Amygdala (tissue), 56 donors: ENCODE measurements at regions not wholly inside any gene's neighbourhood (a gene's known extent, or its start where the extent isn't known, plus 50 kb on each side); places are given as distances from the start of the nearest gene placed in this dataset.
A peak's percentile ranks its signal among the peaks of the same experiment; 100 is the strongest.

Source experiments
- DNase-seq, 56 donors: peaks; one replicate each; lab custom pipeline; 2025; lab: John Stamatoyannopoulos, UW

DNA sequence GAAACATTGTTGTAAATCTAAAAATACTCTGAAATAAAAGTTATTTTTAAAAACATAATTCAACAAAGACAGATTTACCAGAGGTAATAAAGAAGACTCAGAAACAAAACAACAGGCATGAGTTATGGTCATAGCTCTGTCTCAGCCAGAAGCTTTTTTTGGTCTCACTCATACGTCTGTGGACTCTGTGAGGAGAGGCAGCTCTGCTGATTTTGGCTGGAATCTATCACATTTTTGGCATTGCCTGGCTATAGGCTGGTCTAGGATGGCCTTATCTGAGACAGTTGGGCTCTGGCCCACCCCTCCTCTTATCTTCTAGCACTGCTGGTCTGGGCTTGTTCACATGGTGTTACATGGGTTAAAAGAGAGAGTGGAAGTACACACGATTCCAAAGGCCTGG lies 514.0 kb upstream of the BTBD3 start:
- no peak for DNase-seq

DNA sequence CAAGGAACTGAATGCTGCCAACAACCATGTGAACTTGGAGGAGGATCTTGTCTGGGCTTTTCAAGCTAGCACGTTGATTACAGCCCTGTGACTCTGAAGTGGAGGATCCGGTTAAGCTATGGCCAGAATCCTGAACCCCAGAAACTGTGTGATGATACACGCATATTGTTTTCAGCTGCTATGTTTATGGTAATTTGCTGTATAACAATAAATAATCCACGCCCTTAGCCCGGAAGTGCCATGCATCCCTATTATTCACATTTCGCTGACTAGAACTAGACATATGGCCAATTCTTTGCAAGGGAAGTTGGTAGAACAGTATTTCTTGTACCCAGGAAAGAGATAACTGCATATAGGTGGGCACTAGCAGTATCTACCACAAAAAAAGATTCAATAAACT lies 510.8 kb upstream of the BTBD3 start:
- DNase-seq = no peak

DNA sequence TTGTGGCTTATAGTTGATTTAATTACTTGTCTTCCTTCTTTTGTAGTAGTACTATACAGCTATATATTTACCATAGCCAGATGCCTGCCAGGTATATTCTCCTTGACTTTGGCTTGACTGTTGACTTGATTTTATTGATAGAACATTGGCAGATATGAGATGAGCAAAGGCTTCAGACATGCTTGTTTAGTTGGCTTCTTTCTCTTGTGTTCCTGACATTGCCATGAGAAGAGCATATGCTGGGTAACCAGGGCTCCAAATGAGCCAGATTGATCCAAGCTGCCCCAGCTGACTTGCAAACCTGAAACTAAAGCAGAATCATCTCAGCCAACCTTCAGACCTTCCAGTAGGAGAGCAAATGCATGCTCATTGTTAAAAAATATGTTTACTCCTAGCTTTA lies 508.1 kb upstream of the BTBD3 start:
- no peak for DNase-seq

DNA sequence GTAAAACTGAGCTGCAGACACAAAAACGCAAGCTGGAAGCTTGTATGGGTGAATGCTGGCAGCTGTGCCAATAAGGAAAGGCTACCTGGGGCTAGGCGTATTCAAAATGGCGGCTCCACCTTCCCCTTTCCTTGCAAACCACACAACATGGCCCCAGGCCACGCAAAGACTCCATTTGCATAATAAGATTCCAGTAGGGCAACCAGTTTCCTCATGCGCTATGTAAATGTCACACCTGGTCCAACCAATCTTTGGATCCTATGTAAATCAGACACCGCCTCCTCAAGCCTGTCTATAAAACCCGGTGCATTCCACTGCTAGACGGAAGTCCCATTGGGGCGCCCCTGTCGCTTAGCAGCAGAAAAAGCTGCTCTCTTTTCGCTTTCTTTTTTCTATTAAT lies 505.9 kb upstream of the BTBD3 start:
- DNase-seq = no peak

DNA sequence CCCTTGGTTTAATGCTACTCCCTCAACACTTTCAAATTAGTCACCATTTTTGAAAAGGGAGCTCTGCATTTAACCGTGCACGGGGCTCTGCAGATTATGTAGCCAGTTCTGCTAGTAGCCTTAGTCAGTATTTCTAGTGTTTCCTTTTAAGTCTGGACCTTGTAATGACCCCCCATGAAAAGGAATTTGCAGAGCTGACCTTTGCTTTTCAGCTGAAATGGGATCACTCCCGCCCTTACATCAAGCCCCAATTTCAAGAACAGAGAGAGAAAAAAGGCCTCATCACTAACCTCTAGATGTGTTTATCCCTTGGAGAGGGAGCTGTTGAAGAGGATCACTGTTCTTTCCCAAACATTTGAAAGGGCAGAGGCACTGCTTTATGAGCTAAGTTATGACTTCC lies 490.7 kb upstream of the BTBD3 start:
- DNase-seq = no peak

DNA sequence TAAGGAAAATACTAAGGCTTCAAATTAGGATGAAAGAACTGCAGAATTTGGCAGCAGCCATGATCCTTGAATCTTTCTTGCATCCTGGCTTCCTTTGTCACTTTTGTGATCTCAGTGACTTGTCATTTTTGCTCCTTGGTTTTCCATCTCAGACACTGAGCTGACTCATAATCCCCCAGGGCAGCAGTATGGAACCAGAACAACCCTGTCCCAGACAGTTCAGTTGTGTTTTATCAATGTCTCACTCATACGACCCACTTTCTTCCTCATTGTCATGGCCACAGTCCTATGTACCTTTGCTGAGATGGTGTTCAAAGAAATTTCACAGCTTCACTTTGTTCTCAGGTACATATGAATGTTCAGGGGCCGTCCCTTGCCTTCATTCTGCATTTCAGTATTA lies 488.5 kb upstream of the BTBD3 start:
- DNase-seq = no peak

DNA sequence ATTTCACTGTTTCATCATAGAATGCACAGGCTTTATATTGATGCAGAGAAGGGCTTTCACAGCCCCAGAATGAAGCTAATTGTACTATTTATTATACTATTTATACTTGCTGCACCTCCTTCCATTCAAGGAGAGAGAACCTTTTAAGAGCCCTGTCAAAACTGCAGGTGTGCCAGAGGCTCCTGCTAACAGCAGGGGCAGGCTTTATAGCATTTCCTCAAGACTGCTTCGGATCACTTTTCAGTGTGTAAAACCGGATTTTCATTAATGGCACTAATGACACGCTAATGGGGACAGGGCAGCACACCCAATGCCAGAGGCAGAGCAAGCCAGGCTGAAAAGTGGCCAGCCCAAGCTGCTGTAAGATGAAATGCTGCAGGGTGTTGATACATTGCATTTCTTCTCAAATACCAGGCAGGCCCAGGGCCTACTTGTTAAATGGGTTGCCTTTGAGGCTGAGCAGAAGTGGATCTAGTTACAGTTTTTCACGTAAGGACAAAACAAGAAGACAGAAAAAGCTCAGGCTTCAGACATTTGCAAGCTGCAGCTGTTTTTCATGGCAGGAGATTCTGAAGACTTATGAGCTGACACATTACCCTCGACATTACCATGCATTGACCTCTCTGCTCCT lies 487.7 kb upstream of the BTBD3 start:
- no peak for DNase-seq

DNA sequence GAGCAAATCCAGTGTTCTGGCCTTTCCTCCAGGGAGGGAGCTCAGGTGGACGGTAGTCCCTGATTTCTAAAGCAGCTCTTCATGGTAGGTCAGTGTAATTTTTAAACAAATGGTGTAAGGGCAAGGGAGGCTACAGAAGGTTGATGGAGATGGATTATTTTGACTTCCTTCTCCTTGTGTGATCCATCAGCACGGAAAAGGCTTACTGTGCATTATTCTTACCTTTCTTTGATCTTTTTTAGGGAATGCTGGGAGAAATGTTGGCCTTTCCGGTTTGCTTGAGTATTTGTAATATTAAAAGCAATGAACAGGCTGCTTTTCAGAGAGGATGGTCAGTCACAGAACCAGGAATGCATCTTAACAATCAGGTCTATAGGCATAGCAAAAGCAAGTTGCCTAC lies 487.0 kb upstream of the BTBD3 start:
- no peak for DNase-seq

DNA sequence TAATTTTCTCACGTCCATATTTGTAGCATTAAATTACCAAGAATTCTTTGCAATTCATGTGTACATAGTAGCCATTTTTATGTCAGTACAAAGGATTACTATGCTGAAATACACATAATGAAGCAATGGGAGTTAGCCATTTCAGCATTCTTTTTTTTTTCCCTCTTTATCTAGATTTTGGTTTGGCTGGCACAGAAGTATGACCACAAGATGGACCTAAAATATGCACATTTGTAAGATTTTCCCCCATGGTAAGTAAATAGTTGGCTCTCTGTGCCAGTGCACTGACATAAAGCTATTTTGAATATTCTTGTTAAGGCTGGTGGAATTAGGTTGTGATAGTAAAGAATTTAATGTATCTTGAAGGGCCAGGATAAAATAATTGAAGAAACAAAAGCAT lies 486.1 kb upstream of the BTBD3 start:
- no peak for DNase-seq

DNA sequence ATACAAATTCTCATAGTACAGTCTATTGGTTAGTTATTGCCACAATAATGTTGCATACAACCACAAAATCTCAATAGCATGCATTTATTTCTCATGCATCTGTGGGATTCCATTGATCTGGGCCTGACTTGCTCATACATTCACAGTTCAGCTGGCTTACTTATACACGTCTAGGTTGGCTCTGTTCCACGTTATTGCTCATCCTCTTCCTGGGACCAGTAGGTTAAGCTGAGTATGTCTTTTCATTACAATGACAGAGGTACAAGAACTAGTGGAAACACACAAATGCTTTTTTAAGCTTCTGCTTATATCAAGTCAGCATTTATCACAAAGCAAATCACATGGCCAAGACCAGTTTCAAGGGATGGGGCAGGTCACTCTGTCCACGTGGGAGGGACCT lies 485.3 kb upstream of the BTBD3 start:
- DNase-seq = no peak

DNA sequence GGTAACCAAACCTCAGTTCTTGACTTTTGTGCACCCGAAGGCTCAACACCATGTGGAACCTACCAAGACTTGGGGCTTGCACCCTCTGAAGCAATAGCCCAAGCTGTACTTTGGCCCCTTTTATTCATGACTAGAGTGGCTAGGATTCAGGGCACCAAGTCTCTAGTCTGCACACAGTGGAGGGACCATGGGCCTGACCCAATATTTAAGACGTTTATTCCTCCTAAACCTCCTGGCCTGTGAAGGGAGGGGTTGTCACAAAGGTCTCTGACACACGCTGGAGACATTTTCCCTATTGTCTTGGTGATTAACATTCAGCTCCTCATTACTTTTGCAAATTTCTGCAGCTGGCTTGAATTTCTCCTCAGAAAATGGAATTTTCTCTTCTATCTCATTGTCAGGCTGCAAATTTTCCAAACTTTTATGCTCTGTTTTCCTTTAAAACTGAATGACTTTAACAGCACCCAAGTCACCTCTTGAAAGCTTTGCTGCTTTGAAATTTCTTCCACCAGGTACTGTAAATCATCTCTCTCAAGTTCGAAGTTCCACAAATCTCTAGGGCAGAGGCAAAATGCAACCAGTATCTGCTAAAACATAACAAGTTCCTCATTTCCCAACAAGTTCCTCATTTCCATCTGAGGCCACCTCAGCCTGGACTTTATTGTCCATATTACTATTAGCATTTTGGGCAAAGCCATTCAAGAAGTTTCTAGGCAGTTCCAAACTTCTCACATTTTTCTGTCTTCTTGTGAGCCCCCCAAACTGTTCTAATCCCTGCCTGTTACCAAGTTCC lies 481.4 kb upstream of the BTBD3 start:
- no peak for DNase-seq

DNA sequence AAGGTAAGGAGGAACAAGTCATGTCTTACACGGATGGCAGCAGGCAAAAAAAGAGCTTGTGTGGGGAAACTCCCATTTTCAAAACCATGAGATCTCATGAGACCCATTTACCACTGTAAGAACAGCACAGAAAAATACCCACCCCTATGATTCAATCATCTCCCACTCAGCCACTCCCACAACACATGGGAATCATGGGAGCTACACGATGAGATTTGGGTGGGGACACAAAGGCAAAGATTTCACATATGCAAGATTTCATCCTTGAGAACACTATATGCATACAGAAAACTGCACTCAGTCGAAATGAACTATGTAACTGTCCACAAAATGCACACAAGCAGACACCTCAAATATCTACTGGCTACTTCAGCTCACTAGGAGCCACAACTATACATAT lies 480.6 kb upstream of the BTBD3 start:
- no peak for DNase-seq

DNA sequence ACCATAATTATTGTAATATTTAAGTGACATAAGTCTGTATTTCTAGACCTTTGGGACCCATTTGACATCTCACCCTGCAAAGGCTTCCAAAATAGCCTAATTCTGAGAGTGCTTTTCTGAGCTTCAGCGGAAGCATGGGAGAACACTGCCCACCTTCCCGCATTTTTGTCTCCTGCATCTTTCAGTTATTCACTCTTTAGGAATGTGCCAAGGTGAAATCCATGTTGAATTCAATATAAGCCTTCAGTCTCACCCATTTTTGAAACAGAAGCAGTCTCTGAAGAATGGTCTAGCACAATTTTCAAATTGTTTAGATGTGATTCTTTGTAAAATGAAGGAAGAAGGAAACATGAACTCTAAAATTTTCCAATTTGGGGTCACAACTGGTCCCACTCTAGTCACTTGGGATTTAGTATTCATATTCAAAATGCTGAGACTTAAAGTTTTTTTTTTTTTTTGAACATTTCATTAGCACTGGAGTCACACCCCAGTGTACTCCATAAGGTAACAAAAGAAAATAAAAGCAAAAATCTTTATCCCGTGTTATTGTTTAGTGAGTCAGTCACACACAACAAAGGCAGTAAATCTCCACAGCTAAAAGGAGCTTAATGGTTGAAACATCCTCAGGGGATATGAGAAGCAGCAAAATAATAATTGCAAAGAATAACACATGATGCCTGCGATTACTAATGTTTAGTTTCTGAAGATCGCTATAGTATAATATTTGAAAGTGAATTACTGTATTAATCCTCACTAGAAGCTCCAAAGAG lies 479.9 kb upstream of the BTBD3 start:
- no peak for DNase-seq

DNA sequence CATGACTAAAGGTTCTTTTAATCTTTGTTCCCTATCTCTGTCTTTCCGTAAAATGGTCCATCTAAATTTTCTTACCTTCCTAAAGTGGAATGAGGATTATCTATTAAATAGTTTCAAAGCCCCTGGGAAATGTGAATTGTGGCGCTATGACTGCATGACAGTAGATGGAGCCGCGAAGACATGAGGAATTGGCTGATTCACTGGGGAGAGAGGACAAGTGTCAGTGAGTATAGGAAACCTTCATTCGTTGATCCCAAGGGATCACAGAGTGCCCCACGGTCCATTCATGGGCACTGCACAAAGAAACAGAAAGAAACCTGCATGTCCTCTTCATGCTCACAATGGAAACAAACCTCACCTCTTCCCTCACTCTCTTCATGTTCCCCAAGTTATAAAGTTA lies 479.3 kb upstream of the BTBD3 start:
- no peak for DNase-seq

DNA sequence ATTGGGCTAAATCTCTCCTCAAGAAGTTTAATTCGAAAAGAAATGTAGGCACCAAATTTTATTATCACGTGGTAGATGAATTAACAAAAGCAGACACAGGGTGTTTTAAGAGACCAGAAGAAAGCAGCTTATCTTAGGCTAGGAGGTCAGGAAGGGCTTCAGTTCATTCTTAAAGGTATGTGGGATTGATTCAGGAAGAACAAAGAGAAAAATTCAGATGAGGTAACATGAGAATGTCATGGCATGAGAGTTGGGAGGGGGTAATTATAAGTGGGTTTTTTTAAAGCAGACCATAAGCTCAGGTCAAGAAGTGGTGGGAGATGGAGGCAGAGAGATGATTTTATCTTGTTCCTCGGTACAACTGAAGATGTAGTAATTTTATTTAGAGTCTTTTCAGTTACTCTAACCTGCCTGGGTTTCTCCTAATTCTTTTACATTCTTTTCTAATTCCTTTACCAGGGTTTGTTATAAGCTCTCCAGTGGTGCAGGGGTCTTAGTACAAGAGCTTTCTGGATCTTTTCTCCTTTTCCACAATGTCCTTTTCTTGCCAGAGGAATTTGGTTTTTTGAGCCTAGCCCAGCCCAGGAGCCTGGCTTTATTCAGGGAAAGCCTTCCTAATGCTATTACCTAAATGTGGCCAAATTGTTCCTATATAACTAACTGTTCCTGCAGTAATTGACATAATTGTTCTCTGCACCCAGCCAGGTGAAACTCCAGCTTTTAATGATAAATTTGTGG lies 474.1 kb upstream of the BTBD3 start:
- DNase-seq = no peak

DNA sequence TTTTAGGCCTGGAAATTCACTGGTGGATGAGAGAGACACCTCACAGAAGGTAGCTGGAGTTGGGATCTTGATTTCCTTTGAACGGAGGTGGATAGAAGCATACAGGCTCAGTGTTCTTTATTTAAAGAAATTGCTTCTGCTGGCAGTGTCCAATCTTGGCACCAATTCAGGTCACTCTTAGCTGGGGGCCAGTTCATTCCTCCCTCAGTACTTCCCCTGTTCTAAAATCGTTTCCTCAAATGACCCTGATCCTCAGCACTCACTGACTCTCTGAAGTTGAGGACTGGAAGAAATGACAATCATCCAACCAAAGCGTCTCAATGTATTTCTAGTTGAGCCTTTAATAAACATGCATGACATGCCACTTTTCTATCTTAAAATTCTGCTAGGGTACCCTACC lies 472.5 kb upstream of the BTBD3 start:
- peak in 1 of 56 donors; percentile 2 for DNase-seq

DNA sequence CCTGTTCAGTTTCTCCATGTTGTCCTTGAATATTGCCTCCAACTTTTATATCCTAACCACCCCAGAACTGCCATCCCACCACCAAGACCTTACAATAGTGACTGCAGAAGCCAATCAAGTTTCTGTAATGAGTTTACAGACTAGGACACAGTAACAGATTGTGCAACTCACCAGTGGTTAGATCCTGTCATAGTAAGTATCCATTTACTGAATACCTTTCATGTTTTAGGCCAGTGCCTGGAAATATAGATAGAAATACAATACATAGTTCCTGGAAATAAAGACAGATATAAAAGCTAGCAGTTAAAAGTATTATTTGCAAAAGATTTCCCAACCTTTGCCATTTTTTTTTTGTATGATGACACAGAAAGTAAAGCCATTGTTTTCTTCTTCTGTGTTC lies 471.8 kb upstream of the BTBD3 start:
- DNase-seq = no peak

DNA sequence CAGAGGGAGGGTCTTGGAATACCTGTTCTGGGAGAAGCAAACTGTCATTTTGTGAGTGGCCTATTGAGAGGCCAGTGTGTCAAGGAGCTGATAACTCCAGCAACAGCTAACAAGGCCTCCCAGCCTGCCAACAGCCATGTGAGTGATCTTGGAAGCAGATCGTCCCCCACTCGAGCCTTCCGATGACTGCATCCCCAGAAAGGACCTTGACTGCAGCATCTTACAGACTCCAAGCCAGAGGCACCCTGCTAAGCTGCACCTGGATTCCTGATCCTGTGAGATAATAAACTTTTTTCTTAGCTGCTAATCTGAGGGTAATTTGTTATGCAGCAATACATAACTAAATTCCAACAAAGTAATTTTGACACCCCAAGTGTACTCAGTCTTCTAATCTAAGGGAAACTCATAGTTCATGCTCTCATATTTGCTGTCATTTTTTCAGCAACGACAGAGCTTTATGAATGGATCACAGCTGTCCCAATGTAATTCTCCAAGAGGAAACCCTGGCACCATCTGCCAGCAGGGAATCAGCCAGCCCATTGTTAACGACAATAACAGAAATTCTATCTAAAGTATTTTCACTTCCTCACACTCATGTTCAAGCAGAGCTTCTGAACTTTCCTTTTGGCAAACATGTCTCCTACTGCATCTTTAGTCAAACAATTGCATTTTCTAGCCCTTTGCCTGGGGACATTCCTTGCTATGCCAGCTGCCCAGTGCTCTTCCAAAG lies 470.2 kb upstream of the BTBD3 start:
- DNase-seq = no peak

DNA sequence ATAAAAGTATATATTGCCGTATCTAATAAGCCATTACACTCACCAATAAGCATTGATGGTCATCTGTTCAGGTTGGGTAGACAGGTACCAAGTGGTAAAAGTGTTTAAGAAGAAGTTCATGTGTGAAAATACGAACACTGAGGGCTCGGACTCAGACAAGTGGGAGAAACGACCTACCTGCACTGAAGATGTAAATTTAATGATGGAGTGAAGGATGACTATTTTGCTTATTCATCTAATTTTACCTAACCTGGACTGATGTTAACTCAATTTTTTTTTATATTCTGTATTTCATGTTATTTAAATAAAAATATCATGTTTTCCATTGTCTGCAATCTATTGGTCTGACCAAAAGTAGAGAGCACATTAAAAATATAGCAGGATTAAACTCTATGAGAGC lies 469.1 kb upstream of the BTBD3 start:
- DNase-seq = no peak

DNA sequence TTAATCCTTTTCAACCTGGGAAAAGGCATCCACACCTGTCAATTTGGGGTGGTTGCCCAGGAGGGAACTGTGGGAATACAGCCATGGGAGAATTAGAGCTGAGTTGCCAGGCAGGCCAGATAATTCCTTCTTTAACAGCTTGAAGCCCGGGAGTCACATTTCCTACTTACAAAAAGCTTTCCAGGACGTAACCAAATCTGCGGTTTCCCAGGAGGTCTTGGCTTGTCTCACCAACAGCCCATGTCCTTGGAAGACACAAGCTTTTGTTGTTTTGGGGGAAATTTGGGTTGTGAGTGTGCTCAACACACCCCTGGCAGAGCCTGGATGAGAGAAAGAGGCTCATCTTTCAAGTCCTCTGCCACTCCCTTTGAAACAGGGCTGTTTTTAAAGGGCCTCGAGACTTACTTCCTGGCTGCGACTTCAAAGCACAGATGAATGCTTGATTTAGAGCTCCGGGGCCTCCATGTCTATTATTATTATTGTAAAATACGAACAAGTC lies 465.9 kb upstream of the BTBD3 start:
- DNase-seq = no peak
